Tongue (tissue), 1 donor: ENCODE measurements at regions not wholly inside any gene's neighbourhood (a gene's known extent, or its start where the extent isn't known, plus 50 kb on each side); places are given as distances from the start of the nearest gene placed in this dataset.
"Not testable (repeated sequence)": the region's sequence is repeated elsewhere in the genome, so short reads cannot be mapped to it uniquely, and the experiment has no call there.

Experiments
- DNase-seq: peaks from one replicate; pipeline ENCODE4 v3.0.0-alpha.2; 2015

DNA sequence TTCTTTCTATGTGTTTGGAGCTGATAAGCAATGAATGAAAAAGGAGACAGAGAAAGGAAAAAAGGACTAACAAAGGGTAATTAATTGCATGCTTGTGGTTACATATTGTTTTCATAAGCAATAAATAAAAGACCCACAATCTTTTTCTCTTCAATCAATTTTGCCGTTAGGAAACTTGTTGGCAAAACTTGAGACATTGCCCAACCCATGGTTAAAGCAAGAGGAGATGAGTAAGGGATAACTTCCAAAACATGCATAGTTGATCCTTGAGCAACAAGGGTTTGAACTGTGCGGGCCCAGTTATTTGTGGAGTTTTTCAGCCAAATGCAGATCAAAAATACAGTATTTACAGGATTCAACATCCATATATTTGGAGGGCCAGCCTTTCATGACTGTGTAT lies 572.4 kb downstream of the AMY1C start:
- DNase-seq = no peak

DNA sequence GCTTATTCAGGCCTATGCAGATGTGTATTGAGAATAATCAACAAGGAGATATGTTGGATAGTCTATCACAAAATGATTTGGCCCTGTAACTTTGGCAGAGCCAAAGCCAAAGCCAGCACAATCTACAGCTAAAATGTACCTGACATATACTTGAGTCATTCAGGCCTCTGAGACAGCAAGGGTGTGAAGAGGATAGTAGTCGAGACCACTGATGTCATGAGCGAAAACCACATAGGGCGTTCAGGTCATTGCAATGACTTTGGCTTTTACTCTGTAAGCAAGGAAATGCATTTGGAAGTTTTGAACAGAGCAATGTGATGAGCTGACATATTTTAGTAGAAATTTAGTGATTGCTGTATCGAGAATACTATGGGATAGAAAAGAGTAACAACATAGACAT lies 579.6 kb downstream of the AMY1C start:
- no peak for DNase-seq

DNA sequence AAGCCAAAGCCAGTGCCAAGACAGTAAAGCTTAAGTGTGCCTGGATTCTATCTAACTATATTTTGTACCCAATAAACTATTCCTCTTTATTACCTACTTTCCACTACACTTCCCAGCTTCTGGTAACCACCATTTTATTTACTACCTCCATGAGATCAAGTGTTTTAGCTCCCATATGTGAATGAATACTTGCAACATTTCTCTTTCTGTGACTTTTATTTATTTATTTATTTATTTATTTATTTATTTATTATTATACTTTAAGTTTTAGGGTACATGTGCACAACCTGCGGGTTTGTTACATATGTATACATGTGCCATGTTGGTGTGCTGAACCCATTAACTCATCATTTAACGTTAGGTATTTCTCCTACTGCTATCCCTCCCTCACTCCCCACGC lies 582.1 kb downstream of the AMY1C start:
- no peak for DNase-seq

DNA sequence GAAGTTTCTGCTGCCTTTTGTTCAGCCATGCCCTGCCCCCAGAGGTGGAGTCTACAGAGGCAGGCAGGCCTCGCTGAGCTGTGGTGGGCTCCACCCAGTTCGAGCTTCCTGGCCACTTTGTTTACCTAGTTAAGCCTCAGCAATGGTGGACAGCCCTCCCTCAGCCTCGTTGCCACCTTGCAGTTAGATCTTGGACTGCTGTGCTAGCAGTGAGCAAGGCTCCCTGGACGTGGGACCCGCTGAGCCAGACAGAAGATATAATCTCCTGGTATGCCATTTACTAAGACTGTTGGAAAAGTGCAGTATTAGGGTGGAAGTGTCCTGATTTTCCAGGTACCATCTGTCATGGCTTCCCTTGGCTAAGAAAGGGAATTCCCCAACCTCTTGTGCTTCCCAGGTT lies 588.2 kb downstream of the AMY1C start:
- DNase-seq = not testable (repeated sequence)

DNA sequence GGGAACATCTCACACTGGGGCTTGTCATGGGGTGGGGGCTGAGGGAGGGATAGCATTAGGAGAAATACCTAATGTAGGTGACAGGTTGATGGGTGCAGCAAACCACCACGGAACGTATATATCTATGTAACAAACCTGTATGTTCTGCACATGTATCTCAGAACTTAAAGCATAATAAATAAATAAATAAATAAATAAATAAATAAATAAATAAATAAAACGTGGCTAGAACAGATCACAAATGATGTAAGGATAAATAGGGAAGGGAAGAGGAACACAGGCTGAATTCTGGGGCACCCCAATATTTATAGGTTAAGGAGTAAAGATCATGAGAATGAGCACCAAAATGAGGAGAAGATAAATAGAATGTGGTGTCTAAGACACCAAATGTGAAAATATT lies 592.2 kb downstream of the AMY1C start:
- DNase-seq = no peak

DNA sequence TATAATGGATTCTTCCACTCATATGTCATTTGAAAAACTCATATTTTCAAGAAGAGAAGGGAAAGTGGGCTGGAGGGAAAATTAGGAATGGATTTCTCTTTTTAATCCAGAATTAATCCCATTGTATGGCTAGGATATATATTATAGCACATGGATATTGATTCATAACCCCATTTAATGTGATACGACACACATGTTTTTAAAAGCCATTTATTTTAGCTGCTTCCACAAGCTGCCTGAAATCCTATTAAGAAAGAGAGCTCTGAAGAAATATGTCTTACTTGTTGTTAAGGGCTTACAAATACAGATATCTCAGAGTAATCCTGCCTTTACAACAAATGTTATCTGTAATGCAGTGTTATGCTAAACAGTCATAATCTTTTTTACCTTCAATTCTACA lies 598.6 kb downstream of the AMY1C start:
- DNase-seq = no peak

DNA sequence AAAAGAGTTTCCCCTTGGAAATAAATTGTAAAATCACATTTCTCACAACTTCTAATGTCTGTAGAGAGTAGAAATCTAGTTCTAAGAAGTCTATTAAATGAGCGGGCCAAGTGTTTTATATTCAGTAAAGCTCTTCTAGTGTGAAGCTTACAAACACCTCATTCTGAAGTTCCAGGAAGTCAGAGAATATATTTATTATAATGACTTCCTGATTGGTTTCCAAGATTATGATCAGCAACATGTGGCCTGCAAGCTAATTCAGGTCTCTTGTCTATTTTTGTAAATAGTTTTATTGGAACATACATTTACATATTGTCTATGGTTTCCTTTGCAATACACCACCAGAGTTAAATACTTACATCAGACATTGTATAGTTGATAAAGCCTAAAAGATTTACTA lies 603.9 kb downstream of the AMY1C start:
- DNase-seq = no peak

DNA sequence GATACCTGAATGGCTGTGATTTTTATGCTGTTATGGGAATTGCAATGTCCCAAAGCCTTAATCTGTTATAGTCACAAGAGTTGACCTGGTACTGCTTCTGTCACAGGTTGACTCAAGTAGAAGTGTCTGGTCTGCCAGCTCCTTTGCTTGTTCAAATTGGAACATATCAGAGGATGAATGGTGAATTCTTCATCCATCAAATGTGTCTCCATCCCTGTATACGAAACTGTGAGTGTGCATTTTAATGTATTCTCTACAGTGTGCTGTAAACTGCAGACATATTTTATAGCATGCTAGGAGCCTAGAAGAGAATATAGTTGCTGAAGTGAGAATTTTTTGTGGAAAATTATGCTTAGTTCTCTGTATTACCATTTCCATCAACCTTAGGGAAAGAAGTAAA lies 608.4 kb downstream of the AMY1C start:
- no peak for DNase-seq

DNA sequence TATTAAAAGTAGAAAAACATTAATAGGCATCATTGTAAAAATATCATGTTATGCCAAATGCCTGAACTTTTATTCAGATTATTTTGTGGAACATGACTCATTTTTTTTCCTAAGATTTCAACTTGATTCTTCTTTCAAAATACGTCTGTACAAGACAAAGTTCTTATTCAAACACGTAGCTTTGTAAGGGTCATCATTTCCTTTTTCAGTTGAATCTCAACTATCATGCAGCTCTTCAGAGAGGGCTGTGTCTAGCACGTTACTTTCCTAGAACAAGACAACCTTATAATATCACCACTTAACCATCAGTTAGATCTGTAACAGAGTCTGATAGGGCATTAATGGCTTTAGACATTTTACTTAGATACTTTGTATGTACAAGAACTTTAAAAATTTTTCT lies 608.9 kb downstream of the AMY1C start:
- DNase-seq = no peak

DNA sequence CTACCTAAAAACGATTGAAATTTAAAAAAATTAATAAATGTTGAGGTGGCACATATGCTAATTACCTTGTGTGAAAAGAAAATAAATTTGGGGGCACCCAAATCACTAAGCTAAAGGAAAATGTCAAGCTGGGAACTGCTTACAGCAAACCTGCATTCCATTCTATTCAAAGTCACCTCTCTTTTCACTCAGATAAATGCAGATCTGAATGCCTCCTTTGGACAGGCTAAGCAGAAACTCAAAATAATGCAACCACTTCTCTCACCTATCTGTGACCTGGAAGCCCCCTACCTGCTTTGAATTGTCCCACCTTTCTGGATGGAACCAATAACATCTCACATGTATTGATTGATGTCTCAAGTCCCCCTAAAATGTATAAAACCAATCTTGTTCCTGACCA lies 628.7 kb downstream of the AMY1C start:
- no peak for DNase-seq

DNA sequence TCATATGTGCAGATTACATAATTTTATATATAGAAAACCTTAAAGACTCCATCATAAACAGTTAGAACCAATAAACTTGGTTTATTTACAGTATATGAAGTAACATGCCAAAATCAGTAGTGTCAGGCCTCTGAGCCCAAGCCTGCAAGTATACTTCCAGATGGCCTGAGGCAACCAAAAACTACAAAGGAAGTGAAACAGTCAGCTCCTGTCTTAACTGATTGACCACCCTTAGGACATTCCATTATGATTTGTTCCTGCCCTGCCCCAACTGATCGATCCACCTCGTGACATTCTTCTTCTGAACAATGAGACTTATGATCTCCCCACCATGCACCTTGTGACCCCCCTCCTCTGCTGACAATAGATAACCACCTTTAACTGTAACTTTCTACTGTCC lies 630.3 kb downstream of the AMY1C start:
- DNase-seq = no peak

DNA sequence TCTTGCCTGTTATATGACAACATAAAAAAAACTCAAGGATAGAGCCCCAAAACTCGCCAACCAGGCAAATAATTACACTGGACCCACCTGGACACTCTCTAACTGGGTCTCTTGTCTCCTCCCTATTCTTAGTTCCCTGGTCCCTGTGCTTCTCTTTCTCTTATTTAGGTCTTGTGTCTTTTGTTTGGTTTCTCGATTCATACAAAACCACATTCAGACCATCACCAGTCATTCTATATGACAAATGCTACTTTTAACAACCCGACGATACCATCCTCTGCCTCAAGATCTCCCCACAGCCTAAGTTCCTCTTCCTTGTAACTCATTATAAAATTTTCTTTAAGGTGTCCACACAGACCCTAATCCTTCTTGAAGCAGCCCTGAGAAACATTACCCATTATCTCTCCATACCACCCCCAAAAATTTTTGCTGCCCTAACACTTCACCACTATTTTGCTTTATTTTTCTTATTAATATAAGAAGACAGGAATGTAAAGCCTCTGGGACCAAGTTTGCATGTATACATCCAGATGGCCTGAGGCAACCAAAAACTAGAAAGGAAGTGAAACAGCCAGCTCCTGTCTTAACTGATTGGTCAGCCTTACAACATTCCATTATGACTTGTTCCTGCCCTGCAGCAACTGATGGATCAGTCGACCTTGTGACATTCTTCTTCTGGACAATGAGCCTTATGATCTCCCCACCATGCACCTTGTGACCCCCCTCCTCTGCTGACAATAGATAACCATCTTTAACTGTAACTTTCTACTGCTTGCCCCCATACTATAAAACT lies 638.2 kb downstream of the AMY1C start:
- DNase-seq = no peak

DNA sequence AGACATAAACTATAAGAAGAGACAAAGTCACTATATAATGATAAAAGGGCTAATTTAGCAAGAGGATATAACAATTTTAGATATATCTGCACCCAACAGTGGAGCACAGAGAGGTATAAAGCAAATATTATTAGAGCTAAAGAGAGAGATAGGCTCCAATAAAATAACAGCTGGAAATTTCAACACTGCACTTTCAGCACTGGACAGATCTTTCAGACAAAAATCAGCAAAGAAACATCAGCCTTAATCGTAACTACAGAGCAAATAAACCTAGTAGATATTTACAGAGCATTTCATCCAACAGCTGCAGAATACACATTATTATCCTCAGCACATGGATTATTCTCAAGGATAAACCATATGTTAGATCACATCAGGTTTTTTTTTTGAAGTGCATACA lies 642.9 kb downstream of the AMY1C start:
- DNase-seq = no peak

DNA sequence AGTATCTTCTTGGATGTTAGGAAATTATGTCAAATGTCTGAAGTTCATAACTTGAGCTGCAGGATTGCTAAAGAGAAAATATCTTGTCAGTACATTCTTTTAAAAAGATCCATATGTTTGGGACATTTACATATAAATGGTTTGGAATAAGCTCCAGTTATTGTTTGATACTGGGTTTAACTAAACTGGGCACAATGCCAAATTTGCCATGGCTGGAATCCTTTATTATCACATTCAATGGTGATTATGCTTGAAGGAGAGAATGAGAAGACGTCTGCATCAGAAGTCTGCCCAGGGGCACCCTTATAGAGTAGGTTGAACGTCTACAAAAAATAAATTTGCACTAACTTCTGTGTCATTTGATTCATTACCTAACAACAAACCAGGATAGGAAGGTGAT lies 652.5 kb downstream of the AMY1C start:
- peak; percentile 5 for DNase-seq

DNA sequence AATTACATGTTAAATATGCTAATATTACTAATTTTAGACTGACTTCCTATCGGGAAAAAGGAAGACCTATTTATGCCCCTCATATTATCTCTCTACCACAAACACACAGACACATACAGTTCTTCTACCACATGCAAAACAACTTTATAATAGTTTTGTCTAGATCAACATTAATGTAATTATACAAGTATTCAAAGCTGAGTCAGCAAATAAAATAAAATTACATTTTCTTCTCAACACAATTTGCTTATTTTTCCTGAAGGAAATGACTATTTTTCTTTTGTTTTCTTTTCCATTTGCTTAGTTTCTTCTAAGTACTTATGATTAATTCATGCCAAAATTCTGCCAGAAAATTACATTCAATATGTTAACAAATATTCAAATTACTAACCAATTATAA lies 654.2 kb downstream of the AMY1C start:
- no peak for DNase-seq

DNA sequence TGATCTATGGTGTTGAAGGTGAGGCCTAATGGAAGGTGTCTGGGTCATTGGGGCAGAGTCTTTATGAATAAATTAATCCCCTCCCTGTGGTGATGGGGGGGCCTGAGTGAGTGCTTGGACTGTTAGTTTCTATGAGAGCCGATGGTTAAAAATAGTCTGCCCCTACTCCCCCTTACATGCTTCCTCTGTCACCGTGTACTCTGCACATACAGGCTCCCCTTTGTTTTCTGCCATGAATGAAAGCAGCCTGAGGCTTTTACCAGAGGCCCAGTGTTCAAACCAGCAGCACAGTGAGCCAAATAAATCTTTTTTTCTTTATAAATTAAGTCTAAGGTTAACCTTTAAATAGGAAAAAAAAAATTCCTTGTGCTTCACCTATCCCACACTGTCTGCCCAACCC lies 657.0 kb downstream of the AMY1C start:
- peak; percentile 5 for DNase-seq

DNA sequence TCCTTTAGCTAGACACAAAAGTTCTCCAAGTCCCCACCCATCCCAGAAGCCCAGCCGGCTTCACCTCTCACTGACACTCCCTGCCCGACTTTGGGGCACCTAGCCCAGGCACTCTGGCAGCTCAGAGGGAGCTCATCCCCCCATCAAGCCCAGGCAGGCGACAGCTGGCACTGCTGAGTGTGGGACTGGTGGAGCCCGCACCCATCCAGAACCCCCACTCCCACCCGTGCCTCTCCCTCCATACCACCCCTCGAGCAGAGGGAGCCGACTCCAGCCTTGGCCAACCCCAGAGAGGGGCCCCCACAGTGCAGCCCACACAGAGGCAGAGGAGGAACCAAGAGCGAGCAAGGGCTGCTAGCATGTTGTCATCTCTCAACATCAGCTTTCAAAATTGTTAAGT lies 658.6 kb downstream of the AMY1C start:
- DNase-seq = no peak

DNA sequence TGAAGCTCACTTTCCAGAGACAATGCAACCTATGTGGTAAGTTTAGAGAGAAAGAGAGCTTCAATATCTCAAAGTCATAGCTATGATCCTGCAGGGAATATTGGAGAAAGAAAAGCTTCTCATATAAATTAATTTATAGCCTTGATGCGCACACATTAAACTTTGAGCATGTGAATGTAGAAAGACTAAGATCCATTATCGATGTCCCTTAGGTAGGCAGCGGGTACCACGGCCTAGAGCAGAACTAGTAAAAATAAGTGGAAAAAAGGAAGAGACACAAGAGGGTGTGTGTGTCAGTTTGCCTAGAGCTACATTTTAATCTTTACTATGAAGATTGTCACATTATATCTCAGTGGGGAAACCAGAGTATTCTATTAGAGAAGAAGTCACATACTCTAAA lies 685.6 kb downstream of the AMY1C start:
- DNase-seq = no peak

DNA sequence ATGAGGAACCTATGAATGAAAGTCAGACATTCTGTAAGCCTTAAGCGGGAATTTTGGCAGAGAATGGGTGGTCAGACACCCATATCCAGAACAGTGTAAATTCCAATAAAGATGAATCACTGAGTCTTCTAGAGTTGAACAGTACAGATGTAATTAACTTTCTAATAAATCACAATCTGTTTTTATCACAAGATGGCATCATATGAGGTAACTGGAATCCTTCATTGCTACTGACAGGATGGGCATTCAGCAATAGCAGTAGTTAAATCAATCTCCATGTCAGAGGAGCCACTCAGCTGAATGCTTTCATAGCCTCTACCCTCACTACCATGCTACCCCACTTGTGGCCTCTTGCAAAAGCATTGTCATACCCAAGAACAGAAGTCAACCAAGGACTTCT lies 690.3 kb downstream of the AMY1C start:
- DNase-seq = no peak

DNA sequence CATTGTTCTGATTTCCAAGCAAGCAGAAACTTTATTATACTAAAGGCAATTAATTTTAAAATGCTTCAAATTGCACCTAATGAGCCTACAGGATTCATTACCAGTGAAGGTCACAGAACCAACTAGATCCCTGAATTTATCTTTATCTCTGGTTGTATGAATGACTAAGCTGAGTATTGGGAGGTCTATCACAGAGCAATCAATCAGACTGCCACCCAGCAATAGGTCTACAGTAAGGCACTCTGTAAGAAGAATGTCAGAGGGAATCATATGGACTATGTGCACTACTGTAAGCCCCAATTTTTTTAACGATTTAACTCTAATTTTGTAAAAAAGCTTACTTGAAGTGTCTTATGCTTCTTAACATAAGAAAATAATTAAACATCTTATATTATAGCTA lies 707.0 kb downstream of the AMY1C start:
- DNase-seq = no peak

DNA sequence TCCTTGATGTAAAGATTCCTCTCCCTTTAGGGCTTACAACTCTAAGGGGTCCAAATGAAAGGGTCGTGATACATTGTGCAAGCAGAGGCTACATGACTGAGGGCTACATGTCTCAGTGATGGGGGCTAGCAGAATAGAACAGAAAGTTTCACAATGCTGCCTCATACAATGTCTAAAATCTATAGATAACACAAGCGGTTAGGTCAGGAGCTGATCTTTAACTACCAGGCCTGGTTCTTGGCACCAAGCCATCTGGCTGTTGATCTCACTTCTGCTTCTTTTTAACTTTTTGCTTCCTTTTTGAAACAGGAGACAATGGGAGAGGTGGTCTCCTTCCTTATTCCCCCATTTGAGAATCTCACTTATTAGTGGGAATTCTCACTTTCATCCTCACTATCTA lies 710.2 kb downstream of the AMY1C start:
- DNase-seq = no peak

DNA sequence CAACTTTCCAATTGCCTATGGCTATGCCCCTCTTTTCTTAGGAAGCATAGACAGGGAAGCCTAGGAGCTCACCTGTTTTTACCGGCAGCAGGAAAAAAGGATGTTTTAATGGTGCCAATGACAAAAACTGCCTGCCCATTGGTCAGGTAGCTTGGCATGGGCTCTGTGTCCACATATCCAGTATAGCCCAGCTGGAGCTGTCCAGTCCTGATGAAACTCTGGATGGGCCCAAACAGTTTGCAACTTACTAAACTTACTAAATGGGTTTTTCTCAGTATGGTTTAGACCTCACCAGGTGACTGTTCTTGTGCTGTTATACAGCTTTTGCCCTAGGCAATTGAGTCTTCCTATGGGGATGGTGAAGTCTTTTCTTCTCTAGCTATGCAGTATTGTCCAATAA lies 711.2 kb downstream of the AMY1C start:
- no peak for DNase-seq

DNA sequence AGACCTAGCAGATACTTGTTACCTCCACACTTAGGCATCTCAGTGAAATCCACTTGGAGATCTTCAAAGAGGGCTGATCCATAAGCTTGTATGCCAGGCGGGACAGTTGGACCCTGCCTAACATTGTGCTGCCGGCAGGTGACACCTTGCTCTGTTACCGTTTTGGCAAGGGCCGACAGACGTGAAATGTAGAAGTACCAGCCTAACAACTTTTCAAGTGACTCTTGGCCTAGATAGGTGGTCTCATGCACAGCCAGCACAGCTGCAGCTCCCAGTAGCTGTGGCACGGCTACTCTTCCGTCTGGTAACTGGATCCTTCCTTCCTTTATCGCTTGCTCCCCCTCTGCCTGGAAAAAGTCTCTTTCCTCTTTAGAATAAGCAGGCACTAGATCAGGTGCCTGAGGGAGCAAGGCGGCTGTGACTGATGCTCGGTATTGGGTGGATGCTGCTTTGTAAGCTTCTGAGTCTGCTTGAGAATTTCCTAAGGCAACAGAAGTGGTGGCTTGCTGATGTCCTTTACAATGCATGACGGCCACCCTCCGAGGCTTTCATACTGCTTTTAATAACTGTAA lies 713.5 kb downstream of the AMY1C start:
- DNase-seq = no peak

DNA sequence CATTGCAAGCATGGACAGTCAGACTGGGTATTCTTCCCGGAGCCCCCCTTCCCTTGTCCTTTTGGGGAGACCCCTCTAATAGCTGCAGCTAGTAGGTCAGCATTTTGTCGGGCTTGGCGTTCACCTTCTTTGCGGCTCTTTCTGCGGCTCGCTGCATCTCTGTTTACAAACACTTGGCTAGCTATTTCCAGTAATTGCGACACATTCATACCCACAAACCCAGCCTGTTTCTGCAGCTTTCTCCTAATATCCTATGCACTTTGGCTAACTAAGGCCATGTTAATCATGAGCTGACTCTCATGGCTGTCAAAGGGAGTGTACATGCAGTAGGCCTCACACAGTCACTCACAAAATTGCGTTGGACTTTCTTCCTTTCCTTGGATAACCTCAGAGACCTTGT lies 716.4 kb downstream of the AMY1C start:
- no peak for DNase-seq

DNA sequence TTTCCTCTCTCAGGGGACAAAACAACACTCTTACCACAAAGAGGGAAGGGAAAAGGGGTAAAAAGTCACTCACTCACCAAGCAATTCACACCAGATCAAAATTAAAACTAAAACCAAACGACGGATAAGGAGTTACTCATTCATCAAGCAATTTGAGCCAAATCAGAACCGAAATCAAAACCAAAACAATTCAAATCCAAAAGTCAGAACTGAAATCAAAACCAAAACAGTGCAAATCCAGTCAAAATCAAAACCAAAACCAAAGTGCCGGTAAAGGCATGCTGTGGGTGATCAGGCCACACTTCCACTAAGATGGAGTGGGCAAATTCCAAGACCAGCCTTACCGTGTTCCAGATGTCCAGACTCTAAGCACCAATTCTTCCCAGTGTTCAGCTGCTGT lies 717.9 kb downstream of the AMY1C start:
- DNase-seq = no peak
